AG09319 (cell line): ENCODE measurements at regions not wholly inside any gene's neighbourhood (a gene's known extent, or its start where the extent isn't known, plus 50 kb on each side); places are given as distances from the start of the nearest gene placed in this dataset.

ENCODE experiments used
- DNase-seq: peaks from one replicate; pipeline ENCODE4 v3.0.0-alpha.2; 2010; ENCODE audit warnings: low read depth; ENCODE audit errors: extremely low read depth
- TF ChIP-seq, protein P1 (sequence below): IDR thresholded peaks from 2 replicates; pipeline ENCODE4 v1.5.1; 2011; ENCODE audit warnings: low read depth, mild to moderate bottlenecking, inconsistent platforms, low read length, moderate library complexity

DNA sequence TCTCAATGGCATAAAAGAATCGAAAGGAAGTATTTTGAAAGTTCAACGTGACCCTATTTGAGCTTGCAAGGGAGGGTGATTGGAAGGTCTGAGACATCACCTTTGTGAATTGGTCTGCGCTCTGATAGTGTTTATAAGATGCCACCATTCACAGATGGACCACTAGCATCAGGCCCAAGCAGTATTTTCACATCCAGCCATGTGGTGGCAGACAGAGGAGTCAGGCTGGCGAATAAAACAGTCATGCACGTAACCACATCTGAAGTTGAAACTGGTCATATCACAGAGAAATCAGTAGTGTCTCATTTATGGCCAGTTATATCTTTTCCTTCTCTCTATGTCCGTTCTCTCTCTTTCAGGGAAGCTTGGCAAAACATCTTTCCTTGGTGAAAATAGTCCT, 170.1 kb upstream of the ONECUT1 start:
- DNase-seq = no peak
- TF ChIP-seq, protein P1, sequence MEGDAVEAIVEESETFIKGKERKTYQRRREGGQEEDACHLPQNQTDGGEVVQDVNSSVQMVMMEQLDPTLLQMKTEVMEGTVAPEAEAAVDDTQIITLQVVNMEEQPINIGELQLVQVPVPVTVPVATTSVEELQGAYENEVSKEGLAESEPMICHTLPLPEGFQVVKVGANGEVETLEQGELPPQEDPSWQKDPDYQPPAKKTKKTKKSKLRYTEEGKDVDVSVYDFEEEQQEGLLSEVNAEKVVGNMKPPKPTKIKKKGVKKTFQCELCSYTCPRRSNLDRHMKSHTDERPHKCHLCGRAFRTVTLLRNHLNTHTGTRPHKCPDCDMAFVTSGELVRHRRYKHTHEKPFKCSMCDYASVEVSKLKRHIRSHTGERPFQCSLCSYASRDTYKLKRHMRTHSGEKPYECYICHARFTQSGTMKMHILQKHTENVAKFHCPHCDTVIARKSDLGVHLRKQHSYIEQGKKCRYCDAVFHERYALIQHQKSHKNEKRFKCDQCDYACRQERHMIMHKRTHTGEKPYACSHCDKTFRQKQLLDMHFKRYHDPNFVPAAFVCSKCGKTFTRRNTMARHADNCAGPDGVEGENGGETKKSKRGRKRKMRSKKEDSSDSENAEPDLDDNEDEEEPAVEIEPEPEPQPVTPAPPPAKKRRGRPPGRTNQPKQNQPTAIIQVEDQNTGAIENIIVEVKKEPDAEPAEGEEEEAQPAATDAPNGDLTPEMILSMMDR = no peak

DNA sequence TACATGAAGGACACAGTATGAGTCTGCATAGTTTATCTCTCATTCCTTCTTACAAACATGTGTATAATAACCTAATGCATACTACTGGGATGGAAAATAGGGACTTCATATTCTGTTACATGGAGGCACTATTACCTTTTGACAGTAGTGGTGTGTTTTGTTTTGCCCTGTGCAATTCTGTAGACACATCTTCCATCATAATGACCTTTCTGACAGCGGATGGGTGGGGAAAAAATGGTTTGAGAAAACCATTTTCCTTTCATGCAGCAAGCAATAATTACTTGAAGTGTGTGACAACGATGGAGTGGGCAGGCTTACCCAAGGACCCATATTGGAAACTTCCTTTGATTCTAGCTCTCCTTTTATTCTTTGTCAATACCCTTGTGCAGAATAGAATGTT, 153.6 kb upstream of the ONECUT1 start:
- DNase-seq = no peak
- TF ChIP-seq, protein P1 = no peak

DNA sequence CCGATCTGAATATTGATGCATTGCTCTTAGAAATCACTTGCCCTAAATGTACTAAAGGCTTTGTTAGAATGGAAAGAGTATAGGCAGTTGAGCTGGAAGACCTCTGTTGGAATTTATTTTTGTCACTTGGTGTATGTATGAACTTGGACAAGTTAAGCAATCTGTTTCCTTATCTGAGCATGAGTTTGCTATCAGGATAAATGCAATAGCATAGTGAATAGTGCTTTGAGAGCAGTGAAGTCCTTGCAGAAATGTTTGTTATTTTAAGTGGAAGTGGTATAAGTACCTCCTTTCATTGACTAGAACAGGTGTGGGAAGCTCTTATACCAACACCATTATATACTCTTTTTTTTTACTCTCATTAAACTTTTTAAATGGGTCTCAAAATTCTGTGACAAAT, 146.4 kb upstream of the ONECUT1 start:
- no peak for DNase-seq
- TF ChIP-seq, protein P1 = no peak

GRCh38 chr15:52925130-52925529, 135.0 kb upstream of the ONECUT1 start:
- TF ChIP-seq, protein P1 = no peak
- no peak for DNase-seq

DNA sequence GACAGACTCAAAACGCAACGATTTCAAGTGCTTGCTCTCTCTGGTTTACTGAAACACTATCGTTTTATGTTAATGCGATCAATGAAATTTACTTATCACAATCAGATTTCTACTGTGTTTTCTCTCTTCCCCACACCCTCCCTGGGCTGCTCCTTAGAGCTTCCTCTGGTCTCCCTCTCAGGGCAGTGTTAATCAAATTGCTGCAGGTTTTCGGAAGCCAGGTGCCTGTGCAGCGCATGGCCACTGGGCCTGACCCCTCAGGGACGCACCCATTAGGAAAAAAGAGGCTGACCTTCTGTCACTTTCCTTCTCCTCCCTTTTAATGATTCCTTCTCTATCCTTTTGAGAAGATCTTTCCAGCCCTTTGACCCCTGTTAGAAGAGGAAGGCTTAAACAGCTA, 134.5 kb upstream of the ONECUT1 start:
- TF ChIP-seq, protein P1 = no peak
- DNase-seq = no peak

GRCh38 chr15:52923626-52924025, 133.5 kb upstream of the ONECUT1 start:
- no peak for DNase-seq
- TF ChIP-seq, protein P1 = no peak

DNA sequence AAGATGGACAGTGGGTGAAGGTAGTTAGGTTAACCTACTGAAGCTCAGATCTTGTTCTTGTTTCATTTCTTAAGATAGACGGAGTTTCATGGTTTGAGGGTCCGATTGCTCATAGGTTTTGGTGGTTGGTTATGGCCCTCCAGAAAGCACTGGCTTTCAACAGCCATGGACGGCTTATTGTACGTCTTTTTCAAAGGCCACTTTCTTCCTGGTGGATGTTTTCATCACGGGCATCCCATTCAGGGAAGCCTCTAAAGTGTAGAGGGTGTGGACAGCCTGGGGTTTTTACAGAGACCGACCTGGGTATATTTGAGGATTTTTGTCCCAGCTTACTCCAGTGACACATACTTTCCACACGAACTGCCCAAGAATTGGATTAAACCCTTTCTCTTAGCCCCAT, 132.7 kb upstream of the ONECUT1 start:
- TF ChIP-seq, protein P1 = no peak
- DNase-seq = no peak
